ENCODE measurements at regions not wholly inside any gene's neighbourhood (a gene's known extent, or its start where the extent isn't known, plus 50 kb on each side); places are given as distances from the start of the nearest gene placed in this dataset.

DNA sequence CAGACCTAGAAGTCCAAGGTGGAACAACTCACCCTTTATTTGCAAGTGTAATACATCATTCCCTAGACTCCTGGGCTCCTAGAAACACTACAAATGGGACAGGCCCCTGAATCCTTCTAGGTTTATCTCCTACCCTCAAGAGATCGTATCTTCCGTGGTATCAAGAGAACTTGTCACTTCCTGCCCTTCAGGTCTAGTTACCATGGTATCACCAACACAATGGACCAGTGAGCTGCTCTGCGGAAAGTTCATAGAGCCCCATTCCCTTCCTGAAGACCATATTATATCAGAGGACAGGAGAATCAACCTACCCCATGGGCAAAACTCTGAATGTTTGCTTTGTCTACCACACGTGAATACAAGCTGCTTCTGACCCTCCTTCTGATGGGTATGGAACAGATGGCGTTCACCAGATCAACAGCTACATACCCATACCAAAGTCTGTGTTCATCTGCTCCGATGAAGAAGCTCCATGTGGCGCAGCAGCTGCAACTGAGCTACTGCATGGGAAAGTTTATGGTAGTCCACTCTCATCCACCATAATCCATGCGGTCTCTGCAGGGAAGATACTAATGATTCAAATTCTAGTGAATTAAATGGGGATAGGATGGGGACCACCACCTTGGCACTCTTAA lies 84.6 kb upstream of the KLF13 start:
- no peak for DNase-seq (ENCODE audit: low read depth, low spot score)
- POLR2A ChIA-PET, result no interaction called here

DNA sequence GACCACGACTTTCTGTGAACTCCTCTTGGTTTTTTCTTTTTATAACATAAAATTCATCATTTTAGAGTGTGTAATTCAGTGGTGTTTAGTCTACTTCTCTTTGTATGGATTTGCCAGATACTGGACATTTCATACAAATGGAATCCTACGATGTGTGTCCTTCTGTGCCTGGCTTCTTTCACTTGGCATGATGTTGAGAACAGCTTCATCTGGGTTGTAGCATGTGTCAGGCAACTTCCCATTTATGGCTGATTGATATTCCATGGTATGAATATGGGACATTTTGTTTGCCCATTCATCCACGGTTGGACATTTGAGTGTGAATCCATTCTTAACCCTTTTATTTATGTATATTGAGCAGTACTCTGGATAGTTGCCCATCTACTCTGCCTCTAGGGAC lies 82.7 kb upstream of the KLF13 start:
- TF ChIP-seq, protein P1, sequence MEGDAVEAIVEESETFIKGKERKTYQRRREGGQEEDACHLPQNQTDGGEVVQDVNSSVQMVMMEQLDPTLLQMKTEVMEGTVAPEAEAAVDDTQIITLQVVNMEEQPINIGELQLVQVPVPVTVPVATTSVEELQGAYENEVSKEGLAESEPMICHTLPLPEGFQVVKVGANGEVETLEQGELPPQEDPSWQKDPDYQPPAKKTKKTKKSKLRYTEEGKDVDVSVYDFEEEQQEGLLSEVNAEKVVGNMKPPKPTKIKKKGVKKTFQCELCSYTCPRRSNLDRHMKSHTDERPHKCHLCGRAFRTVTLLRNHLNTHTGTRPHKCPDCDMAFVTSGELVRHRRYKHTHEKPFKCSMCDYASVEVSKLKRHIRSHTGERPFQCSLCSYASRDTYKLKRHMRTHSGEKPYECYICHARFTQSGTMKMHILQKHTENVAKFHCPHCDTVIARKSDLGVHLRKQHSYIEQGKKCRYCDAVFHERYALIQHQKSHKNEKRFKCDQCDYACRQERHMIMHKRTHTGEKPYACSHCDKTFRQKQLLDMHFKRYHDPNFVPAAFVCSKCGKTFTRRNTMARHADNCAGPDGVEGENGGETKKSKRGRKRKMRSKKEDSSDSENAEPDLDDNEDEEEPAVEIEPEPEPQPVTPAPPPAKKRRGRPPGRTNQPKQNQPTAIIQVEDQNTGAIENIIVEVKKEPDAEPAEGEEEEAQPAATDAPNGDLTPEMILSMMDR (IDR thresholded peaks at IDR 0.05; ENCODE audit: insufficient read depth, low read length, missing control alignments), result no peak
- H3K4me3 ChIP-seq (ENCODE audit: low read depth, low read length), result no peak overlapping the region
- POLR2A ChIA-PET, result no interaction called here
- CTCF ChIA-PET, result no interaction called here
- no peak for DNase-seq (ENCODE audit: low read depth, low spot score)

More for the DNA sequence above, 84.6 kb upstream of the KLF13 start:
- H3K4me3 ChIP-seq (ENCODE audit: low read depth, low read length), result no peak overlapping the region
- CTCF ChIA-PET, result no interaction called here
- TF ChIP-seq, protein P1 (IDR thresholded peaks at IDR 0.05; ENCODE audit: insufficient read depth, low read length, missing control alignments), result no peak

DNA sequence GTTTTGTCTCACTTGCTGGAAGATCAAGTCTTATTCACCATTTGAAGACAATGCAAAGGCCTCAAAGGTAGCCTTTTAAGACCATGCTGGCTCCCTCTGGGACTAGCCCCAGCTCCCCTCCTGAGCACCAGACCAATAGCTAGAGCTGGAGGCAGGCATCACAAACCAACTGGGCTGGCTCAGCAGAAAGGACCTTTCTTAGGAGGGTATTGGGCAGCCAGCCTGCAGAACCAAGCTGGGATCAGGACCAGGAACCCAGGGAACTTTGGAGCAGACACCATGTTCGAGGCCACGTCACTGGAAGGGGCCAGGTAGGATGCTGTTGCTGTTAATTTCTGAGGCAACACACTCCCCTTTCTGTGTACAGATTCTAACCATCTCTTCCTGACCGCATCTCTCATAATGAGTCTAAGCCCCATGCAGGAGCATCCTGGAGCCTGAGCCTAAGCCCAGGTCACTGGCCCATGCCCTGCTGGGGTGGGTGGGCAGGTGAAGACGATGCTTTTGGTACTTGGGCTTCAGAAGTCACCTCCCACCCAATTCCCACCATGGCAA lies 81.4 kb upstream of the KLF13 start:
- ChIA-PET POLR2A (no interaction called here), CTCF (no interaction called here)
- H3K4me3 ChIP-seq (ENCODE audit: low read depth, low read length), result no peak overlapping the region
- TF ChIP-seq, protein P1 (IDR thresholded peaks at IDR 0.05; ENCODE audit: insufficient read depth, low read length, missing control alignments), result no peak
- DNase-seq (ENCODE audit: low read depth, low spot score), result no peak

DNA sequence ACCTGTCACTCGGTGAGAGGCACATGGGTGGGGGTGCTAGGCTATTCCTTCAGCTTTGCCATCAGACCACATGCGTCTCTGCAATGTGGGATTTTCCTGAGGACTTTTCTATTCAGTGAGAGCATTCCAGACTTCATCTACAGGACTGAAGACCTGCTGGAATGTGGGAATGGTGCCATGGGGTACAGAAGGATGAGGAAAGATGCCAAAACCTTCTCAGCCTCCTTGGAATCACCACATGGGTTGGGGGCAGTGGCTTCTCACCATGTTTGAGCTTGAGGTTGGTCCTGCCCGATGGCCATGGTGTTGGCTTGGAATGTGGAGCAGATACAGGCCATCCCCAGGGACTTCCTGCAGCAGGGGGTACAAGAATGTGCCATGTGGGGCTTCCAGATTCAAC lies 80.9 kb upstream of the KLF13 start:
- DNase-seq (ENCODE audit: low read depth, low spot score), result no peak
- no peak overlapping the region for H3K4me3 ChIP-seq (ENCODE audit: low read depth, low read length)
- ChIA-PET CTCF (no interaction called here), POLR2A (no interaction called here)
- TF ChIP-seq, protein P1 (IDR thresholded peaks at IDR 0.05; ENCODE audit: insufficient read depth, low read length, missing control alignments), result no peak

DNA sequence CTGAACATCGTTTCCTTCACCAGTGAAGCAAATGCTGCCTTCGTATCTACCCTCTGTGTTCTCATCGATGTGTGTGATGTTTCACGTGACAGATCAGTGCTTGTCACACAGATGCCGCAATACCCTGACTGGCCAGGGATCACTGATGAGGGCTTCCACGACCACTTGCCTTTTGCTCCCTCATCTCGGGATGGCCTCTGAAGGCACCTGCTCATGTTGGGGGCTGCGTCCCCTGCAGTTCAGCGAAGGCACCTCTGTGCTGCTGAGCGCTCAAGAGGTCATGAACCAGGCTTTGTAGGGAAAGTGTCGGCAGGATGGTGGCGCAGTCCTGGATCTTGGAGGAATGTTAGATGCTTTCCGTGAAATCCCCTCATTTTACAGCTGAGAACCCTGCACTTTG lies 79.2 kb upstream of the KLF13 start:
- ChIA-PET POLR2A (no interaction called here), CTCF (interaction anchor here (1.0 kb wide), 1 partner anchor 33 kb away, joined by 3 read pairs; no protein-coding TSS in a partner anchor)
- no peak for DNase-seq (ENCODE audit: low read depth, low spot score)
- no peak overlapping the region for H3K4me3 ChIP-seq (ENCODE audit: low read depth, low read length)
- TF ChIP-seq, protein P1 (IDR thresholded peaks at IDR 0.05; ENCODE audit: insufficient read depth, low read length, missing control alignments), result no peak

DNA sequence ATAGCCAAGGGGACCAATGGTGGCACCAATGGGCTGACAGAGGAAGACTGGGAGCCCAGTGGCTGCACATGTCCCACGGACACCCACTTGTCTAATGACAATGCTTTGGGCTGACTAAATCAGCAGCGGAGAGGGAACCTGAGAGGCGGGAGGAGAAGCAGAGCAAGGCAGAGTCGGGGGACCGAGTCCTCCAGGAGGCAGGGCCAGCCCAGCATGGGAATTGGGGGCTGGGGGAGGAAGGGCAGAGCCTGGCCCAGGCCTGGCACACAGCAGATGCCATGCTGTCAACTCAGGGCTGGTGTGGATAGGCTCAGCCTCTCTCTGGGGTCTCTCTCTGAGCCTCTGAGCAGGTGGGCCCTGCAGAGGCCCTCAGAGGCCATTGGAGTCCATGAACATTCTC lies 78.4 kb upstream of the KLF13 start:
- TF ChIP-seq, protein P1 (IDR thresholded peaks at IDR 0.05; ENCODE audit: insufficient read depth, low read length, missing control alignments), result no peak
- ChIA-PET POLR2A (no interaction called here), CTCF (interaction anchor here (1.0 kb wide), 1 partner anchor 33 kb away, joined by 3 read pairs; no protein-coding TSS in a partner anchor)
- DNase-seq (ENCODE audit: low read depth, low spot score), result no peak
- H3K4me3 ChIP-seq (ENCODE audit: low read depth, low read length), result no peak overlapping the region

Data from AG04449 (cell line).